Right hindlimb (tissue), 1 donor: ENCODE measurements at regions not wholly inside any gene's neighbourhood (a gene's known extent, or its start where the extent isn't known, plus 50 kb on each side); places are given as distances from the start of the nearest gene placed in this dataset.

Experiments
- DNase-seq: peaks from one replicate; pipeline ENCODE4 v3.0.0-alpha.2; 2018

- no peak for DNase-seq
Observed at GRCh38 chr2:103284750-103285149, 522.9 kb downstream of the TMEM182 start.

GRCh38 chr2:103285354-103285753, 523.5 kb downstream of the TMEM182 start:
- DNase-seq = no peak

- DNase-seq = no peak
Observed at GRCh38 chr2:103287746-103288145, 525.9 kb downstream of the TMEM182 start.

- DNase-seq = no peak
Observed at GRCh38 chr2:103288696-103289095, 526.9 kb downstream of the TMEM182 start.

GRCh38 chr2:103289105-103289725, 527.4 kb downstream of the TMEM182 start:
- no peak for DNase-seq

- DNase-seq = no peak
Observed at GRCh38 chr2:103292573-103292972, 530.7 kb downstream of the TMEM182 start.

GRCh38 chr2:103293067-103293741, 531.4 kb downstream of the TMEM182 start:
- DNase-seq = no peak

GRCh38 chr2:103293742-103294077, 531.9 kb downstream of the TMEM182 start:
- no peak for DNase-seq

- DNase-seq = no peak
Observed at GRCh38 chr2:103294420-103294819, 532.6 kb downstream of the TMEM182 start.

GRCh38 chr2:103295591-103295990, 533.8 kb downstream of the TMEM182 start:
- no peak for DNase-seq

- no peak for DNase-seq
Observed at GRCh38 chr2:103324671-103325070, 562.8 kb downstream of the TMEM182 start.

GRCh38 chr2:103327386-103327785, 565.6 kb downstream of the TMEM182 start:
- no peak for DNase-seq

- DNase-seq = no peak
Observed at GRCh38 chr2:103327966-103328365, 566.1 kb downstream of the TMEM182 start.

- no peak for DNase-seq
Observed at GRCh38 chr2:103335403-103335802, 573.6 kb downstream of the TMEM182 start.

- DNase-seq = no peak
Observed at GRCh38 chr2:103338819-103339218, 577.0 kb downstream of the TMEM182 start.

- DNase-seq = no peak
Observed at GRCh38 chr2:103346780-103347179, 584.9 kb downstream of the TMEM182 start.

GRCh38 chr2:103353774-103354173, 591.9 kb downstream of the TMEM182 start:
- DNase-seq = no peak

- DNase-seq = no peak
Observed at GRCh38 chr2:103355287-103355686, 593.5 kb downstream of the TMEM182 start.

GRCh38 chr2:103361712-103362111, 599.9 kb downstream of the TMEM182 start:
- no peak for DNase-seq

GRCh38 chr2:103363639-103364038, 601.8 kb downstream of the TMEM182 start:
- no peak for DNase-seq

- no peak for DNase-seq
Observed at GRCh38 chr2:103364177-103364576, 602.3 kb downstream of the TMEM182 start.

GRCh38 chr2:103365071-103365470, 603.2 kb downstream of the TMEM182 start:
- DNase-seq = no peak

- DNase-seq = no peak
Observed at GRCh38 chr2:103367877-103368276, 606.0 kb downstream of the TMEM182 start.

GRCh38 chr2:103383541-103383940, 621.7 kb downstream of the TMEM182 start:
- no peak for DNase-seq

GRCh38 chr2:103386872-103387271, 625.0 kb downstream of the TMEM182 start:
- no peak for DNase-seq
